Activated T-cell treated with anti-CD3 and anti-CD28 coated beads for 4 hours (primary cell): ENCODE measurements at regions not wholly inside any gene's neighbourhood (a gene's known extent, or its start where the extent isn't known, plus 50 kb on each side); places are given as distances from the start of the nearest gene placed in this dataset.

Experiments used
- DNase-seq: peaks from one replicate; pipeline ENCODE4 v3.0.0-alpha.2; 2020

DNA sequence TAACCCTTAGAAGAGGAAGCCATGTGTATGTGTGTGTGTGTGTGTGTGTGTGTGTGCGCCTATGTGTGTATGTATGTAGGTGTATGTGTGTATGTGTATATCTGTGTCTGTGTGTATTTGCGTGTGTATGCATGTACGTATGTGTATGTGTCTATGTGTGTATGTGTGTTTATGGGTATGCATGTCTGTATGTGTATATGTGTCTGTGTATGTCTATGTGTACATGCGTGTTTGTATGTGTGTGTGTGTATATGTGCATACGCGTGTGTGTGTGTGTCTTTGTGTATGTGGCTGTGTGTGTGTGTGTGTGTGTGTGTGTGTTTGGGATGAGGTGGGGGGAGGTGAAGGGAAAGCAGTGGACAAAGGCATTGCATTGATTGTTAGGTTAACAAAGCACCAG lies 380.2 kb downstream of the HRH4 start:
- no peak for DNase-seq

DNA sequence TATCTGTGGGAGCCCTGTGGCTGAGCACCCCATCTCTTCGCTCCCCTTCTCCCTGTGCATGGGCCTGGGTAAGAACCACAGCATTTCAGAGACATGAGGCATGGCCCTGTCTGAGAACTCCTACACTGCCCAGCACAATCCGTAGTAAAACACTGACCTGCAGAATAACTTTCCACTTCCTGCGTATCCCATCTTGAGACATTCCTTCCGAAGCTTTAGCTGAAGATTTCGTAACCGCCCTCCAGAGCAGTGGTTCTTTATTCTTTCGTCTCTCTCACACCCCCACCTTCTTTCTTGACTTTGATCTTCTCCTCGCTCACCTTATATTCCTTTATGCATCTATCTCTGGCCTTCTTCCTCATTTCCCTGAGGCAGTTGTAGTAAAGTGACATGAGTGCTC lies 381.1 kb downstream of the HRH4 start:
- no peak for DNase-seq

DNA sequence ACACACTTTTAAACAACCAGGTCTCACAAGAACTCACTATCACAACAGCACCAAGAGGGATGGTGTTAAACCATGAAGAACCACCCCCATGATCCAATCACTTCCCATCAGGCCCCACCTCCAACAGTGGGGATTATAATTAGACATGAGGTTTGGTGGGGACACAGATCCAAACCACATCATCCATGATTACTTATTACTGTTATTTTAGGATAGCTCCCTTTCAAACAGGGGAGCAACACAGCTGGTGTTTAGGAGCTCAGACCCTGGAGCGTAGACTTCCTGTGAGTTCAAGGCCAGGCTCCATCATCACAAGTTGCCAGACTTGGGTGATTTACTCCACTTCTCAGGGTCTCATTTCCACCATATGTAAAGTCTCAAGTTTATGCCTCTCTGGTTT lies 382.7 kb downstream of the HRH4 start:
- DNase-seq, result no peak

DNA sequence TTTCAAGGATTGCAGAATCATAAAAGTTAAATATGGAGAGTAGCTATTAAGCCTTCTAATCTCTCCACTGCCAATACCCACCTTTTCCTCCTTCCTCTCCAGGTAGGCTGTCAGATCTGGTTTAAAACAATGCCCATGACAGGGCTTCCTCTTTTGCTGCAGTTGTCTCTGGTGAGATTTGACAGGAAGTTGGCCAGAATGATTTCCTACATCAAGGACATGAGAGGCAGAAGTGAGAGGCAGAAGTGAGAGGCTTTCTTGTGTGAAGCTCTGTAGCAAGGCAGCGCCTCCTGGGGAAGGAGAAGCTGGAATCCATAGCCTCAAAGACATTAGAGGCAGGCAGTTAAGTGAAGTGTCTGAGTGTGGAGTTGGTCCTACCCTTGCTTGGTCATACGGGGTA lies 385.7 kb downstream of the HRH4 start:
- DNase-seq, result no peak

DNA sequence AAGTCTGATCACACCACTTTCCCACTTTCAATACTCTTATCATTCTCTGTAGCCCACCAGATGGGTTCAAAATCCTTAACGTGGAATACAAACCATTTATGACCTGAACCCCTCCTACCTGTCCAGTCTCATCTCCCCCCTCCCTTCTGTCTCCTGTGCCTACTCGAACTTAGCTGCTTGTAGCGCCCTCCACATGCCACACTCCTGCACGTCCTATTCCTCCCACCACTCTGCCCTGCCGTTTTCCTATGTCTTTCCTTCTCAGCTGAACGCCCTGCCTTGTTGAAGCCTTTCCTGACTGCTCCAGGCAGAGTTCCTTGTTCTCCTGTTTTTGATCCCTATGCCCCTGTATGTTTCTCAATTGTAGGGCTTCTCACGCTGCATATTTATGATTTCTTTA lies 390.1 kb downstream of the HRH4 start:
- DNase-seq, result no peak

DNA sequence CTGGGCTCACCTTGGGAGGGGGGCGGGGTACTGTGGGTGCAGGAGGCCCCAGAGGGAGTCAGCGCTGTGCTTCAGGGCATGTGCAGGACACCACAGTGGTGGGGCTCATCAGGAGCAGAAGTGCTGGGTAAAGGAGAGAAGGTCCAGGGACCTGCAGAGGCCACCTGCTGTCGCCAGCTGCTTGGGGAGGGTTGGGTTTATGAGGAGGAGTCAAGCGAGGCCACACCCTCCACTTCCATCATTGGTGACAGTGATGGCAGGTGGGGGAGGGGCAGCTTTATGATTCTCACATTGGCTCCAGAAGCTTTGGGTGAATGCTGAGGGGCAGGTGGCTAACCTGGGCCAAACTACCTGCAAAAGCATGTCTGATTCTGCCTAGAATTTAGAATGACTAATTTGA lies 392.6 kb downstream of the HRH4 start:
- DNase-seq, result no peak

DNA sequence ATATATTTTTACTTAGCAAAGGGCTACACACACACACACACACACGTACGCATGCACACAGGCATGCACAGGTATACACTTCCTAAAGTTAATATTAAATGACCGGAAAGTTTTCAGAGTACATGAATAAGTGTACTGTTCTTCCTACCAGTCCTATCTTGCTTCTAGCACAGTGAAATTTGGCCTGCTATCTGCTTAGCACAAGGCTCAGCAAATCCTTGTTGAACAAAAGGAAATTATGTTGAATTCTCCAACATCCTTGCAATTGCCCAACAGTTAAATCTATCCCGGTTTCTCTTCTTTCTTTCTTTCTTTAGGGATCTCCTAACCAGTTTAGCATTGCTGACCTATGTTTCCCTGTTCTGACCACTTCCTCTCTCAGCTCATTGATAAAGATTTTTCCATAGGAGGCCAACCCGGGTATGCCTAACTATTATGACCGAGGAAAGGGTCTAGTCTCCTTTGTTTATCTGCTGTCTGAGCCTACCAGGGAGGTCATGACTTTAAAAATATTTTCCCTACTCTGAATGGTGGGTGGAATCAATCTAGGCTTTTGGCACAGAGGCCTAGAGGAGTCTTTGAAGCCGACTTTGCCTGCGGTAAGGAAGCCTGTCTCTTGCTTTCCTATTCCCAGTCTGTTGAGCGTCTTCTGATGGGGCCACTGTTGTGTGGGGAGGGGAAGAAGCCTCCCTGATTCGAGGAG lies 400.7 kb downstream of the HRH4 start:
- DNase-seq, result no peak

DNA sequence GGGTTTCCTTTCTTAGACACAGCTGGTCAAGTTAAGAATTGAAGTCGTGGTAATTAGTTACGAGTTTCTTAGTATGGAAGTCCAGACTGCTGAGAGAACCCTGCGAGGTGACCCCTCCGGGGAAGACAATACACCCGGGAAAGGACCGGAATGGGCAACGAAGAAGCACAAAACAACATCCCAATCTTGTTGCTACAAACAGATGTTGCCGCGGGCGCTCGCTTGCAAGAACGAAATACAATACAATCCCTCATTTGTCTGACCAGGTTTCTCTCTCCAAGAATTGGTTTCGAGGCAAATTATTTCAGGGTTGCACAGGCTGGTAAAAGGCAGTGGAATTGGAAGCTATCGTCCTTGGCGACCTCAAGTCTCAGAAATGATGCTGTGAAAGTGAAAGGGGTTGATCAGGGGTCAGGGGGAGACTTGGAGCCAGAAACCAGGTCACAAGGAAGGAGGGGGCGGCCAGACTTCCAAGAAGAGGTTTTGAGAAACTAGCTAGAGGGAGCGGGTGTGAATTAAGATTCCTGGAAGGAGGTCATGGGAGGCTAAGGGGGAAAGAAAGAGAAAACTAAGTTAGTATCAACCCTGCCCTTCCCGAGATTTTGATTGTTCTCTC lies 401.9 kb downstream of the HRH4 start:
- DNase-seq, result no peak

DNA sequence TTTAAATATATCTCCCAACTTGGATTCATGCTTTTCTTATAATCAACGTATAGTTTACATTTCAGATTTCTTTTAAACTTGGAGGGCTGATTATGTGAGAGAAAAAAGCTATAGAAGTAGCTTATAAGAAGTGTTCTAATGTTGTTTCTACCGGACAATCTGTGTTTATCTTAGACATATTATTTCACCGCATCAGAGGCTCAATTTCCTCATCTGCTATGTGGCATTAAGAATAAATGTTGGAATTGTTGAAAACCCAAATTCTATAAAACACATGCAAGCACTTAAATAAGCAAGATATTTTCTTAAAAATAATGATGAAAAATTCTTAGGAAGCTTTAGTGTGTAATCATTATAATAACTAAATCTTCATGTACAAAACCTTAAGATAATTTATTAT lies 407.9 kb downstream of the HRH4 start:
- no peak for DNase-seq

DNA sequence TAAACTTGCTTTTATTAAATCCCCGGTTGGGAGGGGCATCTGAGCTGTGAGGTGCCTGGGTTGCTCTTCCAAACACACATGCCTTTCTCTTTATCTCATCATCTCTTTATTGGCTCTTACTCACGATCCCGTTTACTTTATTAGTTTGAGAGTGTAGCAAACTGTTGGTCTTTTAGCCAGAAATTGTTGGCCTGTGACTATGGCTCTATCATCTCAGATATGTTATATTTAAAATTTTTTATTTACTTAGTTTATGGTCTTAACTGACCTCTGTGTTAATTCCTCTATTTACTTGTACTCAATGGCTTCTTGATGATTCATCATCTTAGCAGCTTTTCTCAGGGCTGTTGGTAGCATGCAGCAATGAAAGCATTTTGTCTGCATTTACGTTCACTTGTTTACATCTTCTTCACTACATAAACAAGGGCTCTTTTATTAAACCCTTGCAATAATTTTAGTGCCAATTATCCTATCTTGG lies 408.4 kb downstream of the HRH4 start:
- no peak for DNase-seq

DNA sequence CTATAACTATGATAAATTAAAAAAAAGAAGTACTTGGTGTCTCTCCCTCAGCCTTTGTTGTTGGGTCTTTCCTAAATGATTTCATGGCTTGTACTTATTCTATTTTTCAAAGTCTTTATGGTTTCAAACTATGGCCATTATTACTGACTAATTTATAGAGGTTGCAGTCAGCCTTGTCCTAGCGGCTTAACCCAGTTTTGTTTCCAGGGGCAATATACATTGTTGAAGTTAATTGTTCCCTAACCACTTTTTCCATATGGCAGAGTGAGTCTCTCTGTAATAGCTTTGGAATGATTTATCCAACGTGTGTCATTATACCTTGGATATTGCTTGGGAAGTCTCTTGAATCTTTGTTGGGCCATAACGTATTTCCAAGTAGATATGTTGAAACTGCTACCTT lies 408.8 kb downstream of the HRH4 start:
- no peak for DNase-seq

DNA sequence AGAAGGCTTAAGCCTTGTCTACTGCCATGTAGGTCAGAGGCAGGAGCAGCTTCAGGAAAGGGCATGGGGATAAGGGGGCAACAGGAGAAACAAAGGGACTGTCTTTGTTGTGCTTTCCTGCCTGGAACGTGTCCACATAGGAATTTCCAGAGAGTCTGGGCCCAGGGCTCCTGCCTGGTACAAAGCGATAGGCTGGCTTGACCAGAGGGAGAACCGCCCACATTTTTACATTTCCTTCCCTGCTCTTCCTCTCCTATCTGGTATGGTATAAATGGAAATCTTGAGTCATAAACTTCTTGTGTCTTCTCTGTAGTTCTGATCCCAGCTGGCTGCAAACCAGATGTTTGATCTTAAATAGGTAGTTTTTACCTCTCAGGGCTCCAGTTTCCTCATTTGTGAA lies 414.8 kb downstream of the HRH4 start:
- DNase-seq, result no peak

DNA sequence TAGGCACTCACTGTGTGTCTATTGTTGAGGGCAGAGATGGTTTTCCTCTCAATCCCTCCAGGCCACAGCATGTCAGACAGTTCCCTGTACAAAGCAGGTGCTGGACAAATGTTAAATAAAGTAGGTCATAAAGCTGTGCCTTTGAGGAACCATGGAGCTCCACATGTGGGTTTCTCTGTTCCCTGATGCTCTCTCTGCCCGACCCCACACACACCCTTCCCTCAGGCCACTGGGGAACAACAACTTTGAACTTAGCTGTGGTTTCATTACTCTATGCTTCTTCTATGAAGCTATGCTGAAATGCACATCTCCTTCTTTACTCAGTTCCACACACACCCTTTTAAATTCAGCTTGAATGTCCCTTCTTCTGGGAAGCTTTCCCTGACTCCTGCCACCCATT lies 415.3 kb downstream of the HRH4 start:
- DNase-seq, result no peak

DNA sequence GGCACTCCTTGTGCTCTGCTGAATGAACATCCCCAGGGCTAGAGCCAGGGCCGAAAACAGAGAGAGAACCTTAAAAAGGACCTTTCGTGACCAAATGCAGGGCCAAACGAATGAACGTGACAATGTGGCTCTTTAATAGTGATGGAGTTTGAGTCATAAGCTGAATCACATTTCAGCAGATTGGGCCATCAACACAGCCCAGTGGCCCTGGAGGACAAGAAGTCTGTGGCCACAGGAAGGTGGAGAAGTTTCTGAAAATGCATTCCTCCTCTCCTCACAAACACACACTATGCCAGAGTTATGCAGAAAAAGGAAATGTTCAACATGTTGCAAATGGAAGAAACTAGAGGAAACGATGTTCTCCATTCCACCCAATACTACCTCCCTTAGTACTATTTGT lies 415.8 kb downstream of the HRH4 start:
- DNase-seq, result no peak

DNA sequence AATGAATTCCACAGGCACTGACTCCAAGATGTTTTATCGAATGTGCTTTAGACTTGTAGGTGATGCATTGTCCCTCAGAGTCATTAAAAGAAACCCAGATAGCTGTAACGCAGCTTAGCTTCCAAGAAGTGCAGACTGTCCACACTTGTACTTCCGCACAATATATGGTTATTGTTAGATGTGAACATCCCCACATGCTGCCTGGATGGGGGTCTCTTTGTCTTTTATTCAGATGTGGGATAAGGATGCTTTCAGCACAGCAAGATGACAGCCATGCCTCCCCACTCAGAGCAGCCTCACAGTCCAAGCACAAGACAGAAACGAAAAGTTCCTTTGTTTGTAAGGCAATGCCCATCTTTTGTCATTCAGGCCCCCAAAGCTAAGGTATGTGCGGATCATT lies 416.6 kb downstream of the HRH4 start:
- DNase-seq, result no peak

DNA sequence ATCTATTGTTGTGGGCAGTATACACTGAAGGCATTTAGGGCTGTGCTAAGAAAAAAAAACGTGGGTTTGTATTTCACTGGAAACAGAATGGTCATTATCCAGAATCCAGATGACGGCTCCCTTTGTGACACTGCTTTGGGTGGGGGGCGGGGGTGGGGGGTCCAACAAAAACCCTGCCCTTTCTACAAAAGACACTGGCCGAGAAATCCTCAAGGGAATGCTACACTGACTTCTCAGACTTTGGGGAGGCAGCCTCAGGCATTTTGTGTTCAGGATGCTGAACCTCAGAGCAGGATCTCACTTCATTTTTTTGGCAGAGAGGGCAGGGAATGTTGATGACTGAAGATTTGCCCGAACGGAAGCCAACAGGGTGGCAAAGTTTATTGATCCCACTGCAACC lies 417.1 kb downstream of the HRH4 start:
- no peak for DNase-seq

DNA sequence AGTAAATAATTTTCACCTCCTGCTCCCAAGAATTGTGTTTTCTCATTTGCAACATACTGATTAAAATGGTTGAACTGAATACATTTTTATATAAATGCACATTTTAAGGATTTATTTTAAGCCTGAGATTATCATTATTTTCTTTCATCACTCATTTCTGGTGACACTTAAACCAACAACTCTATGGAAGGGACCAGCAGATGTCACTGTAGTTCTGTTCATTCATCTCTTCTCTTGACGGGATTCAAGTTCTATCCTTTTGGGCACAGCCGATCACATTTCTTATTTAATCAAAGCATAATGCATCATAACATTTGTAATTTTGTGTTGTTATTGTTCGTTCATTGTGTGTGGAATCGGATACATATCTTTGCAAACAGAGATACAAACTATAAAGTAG lies 417.9 kb downstream of the HRH4 start:
- no peak for DNase-seq

DNA sequence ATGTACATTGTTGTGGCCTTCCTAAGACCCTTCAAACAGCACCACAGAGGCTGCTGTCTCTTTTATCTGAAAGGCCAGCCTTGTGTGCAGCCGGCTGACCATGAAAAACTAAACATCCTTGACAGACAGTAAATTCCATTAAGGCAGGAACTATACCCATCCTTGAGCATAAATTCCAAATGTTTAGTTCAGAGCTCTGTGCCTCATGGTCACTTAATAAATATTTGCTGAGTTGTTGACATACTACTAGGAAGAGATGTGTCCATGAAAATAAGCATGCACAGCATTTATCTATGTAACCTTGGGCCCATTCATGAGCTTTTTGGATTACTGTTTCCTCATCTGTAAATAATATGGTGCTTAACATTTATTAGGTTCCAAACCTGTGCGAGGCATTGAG lies 424.8 kb downstream of the HRH4 start:
- DNase-seq, result no peak

DNA sequence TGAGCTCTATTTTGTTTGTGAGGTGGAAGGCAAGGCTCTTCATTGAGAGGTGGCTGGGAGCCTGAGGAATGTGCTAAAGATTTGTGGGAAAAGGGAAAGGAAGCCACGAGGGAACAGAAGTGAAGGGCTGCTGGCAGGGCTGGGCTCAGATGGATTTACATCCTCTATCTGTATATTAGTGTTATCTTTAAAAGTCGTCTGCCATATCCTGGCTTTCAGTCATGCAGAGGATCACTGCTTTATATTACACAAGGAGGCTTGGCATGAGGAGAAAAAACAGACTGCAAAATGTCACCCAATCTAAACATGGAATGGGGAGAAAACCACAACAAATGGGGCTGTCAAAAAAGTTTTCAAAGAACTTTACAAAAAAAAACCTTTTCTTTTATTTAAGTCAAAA lies 434.4 kb downstream of the HRH4 start:
- no peak for DNase-seq

DNA sequence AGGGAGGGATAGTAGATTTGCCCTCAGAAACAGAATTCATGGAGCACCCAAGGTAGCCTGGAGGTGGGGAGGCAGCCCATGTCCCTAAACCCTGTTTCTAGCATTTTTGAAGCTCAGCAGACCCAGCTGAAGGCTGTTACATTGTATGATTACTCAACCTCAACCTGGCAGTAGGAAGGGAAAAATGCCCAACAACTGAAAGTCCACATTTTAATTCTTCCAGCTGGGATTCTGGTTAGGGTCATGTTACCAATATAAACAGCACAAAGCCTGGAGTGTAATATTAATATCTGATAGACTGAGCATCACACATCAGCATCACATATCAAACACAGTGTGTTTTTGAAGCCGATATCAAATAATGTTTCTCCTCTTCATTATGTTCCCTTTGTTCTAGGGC lies 437.0 kb downstream of the HRH4 start:
- DNase-seq, result no peak

DNA sequence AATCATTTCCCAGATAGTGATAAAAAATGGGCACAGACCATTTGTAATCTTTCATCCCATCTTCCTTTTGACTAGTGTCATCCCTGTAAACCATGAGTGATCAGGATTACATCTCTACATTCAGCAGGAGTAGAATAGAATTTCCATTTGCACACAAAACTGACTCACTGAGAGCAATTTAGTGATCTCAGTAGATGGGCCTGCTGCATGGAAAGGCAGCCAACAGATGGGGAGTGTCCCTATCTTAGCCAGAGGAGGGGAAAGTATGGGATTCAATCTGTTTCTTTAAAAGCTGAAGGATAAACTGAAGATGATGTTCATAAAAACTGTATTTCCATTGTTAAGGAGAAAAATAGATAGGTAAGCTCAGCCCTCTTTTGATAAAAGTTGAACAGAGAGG lies 441.7 kb downstream of the ZNF521 start:
- no peak for DNase-seq

DNA sequence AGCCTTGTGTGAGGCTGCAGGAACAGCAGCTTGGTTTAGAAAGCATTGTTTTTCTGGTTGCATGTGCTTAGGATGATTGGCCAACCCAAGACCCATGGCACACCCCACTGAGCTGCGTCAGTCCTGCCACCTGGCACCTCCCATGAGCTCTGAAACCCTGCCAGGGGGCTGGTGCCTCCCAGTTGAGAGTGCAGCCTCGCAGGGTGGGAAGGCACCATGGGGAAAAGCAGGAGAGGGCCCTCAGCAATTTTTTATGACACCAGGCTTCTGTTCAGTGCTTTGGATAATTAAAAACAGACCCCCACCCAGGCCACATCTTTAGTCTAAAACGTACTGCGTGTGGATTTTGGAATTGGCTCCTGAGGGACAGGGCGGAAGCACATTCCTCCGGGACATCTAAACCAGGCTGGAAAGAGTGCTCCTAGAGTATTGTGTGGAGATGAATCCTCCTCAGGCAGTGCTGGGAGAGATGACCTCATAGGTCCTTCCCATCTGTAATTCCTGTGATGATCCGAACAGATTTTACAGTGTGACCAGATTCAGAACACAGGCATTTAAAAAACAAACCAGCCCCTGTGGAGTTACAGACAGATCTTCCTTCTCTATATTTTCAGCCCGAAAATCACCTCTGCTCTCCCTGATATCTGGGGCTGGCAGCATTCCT lies 438.3 kb downstream of the ZNF521 start:
- no peak for DNase-seq

DNA sequence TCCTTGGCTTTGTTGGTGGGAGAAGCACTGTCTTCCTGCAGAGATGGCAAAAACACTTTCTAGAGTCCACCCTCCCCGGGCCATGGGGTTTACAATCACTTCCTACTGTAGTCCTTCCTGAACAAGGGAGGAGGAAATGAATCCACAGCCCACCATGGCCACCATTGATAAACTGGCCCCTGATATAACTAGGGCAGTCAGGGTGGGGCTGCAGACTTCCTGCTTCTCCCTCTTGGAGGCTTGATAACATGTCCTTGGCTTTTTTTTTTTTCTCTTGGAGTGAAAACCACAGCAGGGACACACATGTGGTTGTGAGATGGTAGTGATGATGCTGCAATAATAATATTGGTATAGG lies 437.8 kb downstream of the ZNF521 start:
- DNase-seq, result no peak

DNA sequence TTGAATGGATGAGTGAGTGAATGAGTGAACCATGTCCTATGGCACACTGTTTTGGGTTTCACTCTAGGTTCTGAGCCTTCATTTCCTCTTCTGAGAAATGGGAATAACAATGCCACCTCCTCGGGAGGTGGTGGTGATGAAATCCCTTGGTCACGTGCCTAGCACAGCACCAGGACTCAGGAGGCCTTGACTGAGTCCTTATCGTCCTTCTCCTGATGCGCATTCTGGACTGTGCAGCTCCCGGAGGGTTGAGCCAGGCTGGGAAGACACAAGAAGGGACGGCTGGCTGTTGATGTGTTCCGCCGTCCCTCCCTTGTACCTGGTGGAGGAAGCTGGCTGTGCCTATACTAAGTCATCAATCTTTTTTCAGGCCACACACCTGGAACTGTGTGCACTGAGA lies 437.3 kb downstream of the ZNF521 start:
- DNase-seq, result no peak

DNA sequence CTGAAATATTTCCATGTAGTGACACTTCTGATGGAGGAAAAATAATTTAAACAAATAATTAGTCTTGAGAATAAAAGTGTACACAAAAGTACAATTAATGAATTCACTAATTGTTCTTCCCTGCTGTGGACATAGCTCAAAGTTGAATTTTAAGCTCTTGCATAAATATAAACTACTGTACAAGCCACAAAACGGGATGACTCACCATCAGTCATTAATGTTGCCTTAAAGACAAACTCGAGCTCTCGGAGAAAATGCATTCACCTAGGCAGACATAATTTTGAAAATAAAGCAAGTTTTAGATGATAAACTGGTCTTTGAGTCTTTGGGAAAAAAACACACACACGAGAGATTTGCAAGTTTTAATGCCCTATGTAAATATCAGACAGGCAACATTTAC lies 436.4 kb downstream of the ZNF521 start:
- no peak for DNase-seq
